Left lung (tissue), 4 donors: ENCODE measurements at regions not wholly inside any gene's neighbourhood (a gene's known extent, or its start where the extent isn't known, plus 50 kb on each side); places are given as distances from the start of the nearest gene placed in this dataset.
A peak's percentile ranks its signal among the peaks of the same experiment; 100 is the strongest.

ENCODE experiments used
- ATAC-seq: fragments of 200-7000 bp; cut with Tn5 transposase; one replicate; pipeline ENCODE4 v1.9.1; 2020; ENCODE audit warnings: moderate library complexity
- DNase-seq, 4 donors: peaks; one replicate each; pipeline ENCODE4 v3.0.0-alpha.2; 2013 to 2020
- H3K27ac ChIP-seq, 2 donors: fragments of 200-600 bp; sonication (generic) in 1 of 2; one replicate each; pipeline versions ENCODE4 v1.5.0 to v1.8.0; 2020 to 2021
- H3K27me3 ChIP-seq, 2 donors: fragments of 200-600 bp; sonication (generic) in 1 of 2; one replicate each; pipeline versions ENCODE4 v1.5.0 to v1.8.0; 2020 to 2021
- H3K36me3 ChIP-seq, 2 donors: fragments of 200-600 bp; sonication (generic) in 1 of 2; one replicate each; pipeline versions ENCODE4 v1.5.0 to v1.8.0; 2020 to 2021
- H3K4me1 ChIP-seq, 2 donors: fragments of 200-600 bp; one replicate each; pipeline ENCODE4 v1.8.0; 2021
- H3K4me3 ChIP-seq, 2 donors: fragments of 200-600 bp; sonication (generic) in 1 of 2; one replicate each; pipeline versions ENCODE4 v1.5.0 to v1.8.0; 2020 to 2021; ENCODE audit warnings: mild to moderate bottlenecking in 1 of 2
- H3K9me3 ChIP-seq, 2 donors: fragments of 200-600 bp; sonication (generic) in 1 of 2; one replicate each; pipeline versions ENCODE4 v1.5.0 to v1.8.0; 2020 to 2021
- intact Hi-C, 2 donors: fragments of 100-400 bp; cut with DNase I; formaldehyde crosslinking; loops; one replicate each; pipeline versions ENCODE4 v1.11.2 to v1.14.2; 2022
- TF ChIP-seq, protein P1 (sequence below), 2 donors: fragments of 200-600 bp; sonication (generic) in 1 of 2; IDR thresholded peaks; one replicate each; pipeline versions ENCODE4 v1.5.0 to v1.8.0; 2021; ENCODE audit warnings: antibody characterized with exemption in 2 of 2
- donor health status: DM: no; HTN: yes; CAD: no.
- donor health status: DM: no; HTN: no; CAD: no.

DNA sequence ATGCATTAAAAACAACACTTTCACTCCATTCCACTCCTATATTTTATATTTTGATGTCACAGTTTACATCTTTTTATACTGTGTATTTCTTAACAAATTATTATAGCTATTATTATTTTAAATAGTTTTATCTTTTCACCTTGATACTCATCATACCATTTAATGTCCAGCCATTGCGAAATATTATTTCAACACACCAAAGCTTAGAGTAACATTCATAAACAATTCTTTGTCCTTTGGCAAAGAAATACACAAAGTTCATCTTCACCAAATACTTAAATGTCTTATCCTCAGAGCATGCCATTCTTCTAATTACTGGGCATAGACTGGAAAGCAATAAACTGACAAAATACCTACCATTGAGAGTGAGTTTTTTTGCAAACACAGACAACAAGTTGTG lies 1963.4 kb upstream of the FLRT2 start:
- H3K4me1 ChIP-seq: no peaks in the 10 kb centered on the region
- no peaks in the 10 kb centered on the region for H3K9me3 ChIP-seq
- intact Hi-C loops: no loop called here
- ATAC-seq (no peak), DNase-seq (no peak)
- H3K27ac ChIP-seq: no peak overlapping the region
- no peaks in the 10 kb centered on the region for H3K27me3 ChIP-seq
- H3K36me3 ChIP-seq: no peaks in the 10 kb centered on the region
- TF ChIP-seq, protein P1, sequence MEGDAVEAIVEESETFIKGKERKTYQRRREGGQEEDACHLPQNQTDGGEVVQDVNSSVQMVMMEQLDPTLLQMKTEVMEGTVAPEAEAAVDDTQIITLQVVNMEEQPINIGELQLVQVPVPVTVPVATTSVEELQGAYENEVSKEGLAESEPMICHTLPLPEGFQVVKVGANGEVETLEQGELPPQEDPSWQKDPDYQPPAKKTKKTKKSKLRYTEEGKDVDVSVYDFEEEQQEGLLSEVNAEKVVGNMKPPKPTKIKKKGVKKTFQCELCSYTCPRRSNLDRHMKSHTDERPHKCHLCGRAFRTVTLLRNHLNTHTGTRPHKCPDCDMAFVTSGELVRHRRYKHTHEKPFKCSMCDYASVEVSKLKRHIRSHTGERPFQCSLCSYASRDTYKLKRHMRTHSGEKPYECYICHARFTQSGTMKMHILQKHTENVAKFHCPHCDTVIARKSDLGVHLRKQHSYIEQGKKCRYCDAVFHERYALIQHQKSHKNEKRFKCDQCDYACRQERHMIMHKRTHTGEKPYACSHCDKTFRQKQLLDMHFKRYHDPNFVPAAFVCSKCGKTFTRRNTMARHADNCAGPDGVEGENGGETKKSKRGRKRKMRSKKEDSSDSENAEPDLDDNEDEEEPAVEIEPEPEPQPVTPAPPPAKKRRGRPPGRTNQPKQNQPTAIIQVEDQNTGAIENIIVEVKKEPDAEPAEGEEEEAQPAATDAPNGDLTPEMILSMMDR (IDR thresholded peaks at IDR 0.05): no peak
- H3K4me3 ChIP-seq: no peak overlapping the region

DNA sequence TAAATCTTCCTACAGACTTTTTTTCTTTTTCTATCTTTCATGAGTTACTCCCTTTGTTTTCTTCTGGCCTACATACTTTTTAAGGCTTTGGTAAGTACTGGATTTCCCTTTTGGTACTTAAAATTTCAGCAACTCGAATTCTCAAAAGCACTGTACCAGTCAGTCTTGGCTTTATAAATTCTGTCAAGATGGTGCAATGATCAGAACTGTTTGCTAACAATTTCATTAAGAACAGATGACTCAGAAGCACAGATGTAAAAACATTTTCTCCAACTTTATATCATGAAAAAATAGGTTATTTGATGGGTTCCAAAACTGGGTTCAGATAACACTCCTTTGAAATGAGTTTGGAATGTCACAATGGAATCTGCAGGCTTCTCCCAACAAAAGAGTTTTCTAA lies 1961.8 kb upstream of the FLRT2 start:
- no peak for ATAC-seq
- no peak for DNase-seq
- Histone ChIP-seq H3K4me3 (no peak overlapping the region), H3K36me3 (no peaks in the 10 kb centered on the region), H3K27me3 (no peaks in the 10 kb centered on the region), H3K9me3 (no peaks in the 10 kb centered on the region), H3K4me1 (no peaks in the 10 kb centered on the region), H3K27ac (no peak overlapping the region)
- intact Hi-C loops: no loop called here
- TF ChIP-seq, protein P1 (IDR thresholded peaks at IDR 0.05): no peak

DNA sequence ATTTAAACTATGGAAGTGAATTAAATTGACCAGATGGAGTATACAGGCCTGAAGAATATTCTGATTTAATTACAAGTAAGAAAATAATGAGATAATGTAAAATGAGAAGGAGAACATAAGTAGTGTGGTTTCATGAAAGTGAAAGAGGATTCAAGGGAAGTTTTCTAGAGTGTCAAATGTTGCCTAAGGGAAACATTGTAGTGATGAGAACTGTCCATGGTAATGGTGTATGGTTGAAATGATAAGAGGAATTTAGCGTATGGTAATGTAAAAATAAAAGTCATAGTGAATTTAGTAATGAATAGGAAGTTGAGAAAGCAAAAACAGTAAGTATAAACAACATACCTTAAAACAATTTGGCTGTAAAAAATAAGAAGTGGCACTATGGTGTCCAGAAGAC lies 1954.6 kb upstream of the FLRT2 start:
- H3K9me3 ChIP-seq: no peaks in the 10 kb centered on the region
- H3K36me3 ChIP-seq: no peaks in the 10 kb centered on the region
- H3K4me1 ChIP-seq: no peaks in the 10 kb centered on the region
- intact Hi-C loops: no loop called here
- H3K4me3 ChIP-seq: no peak overlapping the region
- H3K27me3 ChIP-seq: no peaks in the 10 kb centered on the region
- ATAC-seq: no peak
- DNase-seq: peak in 1 of 4 donors; percentile 0
- no peak overlapping the region for H3K27ac ChIP-seq
- TF ChIP-seq, protein P1 (IDR thresholded peaks at IDR 0.05): no peak

DNA sequence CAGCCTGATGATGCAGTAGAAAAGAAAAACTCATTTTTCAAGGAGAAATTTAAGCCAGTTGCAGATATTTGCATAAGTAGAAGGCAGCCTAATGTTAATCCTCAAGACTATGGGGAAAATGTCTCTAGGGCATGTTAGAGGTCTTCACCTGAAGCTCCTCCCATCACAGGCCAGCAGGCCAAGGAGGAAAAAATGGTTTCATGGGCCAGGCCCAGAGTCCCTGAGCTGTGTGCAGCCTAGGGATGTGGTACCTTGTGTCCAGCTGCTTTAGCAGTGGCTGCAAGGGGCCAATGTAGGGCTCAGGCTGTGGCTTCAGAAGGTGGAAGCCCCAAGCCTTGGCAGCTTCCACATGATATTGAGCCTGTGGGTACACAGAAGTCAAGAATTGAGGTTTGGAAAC lies 1946.7 kb upstream of the FLRT2 start:
- Histone ChIP-seq H3K9me3 (peaks cover 0 to 19% of the 10 kb centered on the region in 2 donors), H3K27me3 (no peaks in the 10 kb centered on the region), H3K4me3 (no peak overlapping the region), H3K4me1 (no peaks in the 10 kb centered on the region), H3K27ac (no peak overlapping the region), H3K36me3 (no peaks in the 10 kb centered on the region)
- DNase-seq (no peak), ATAC-seq (no peak)
- TF ChIP-seq, protein P1 (IDR thresholded peaks at IDR 0.05): no peak
- intact Hi-C loops: no loop called here

DNA sequence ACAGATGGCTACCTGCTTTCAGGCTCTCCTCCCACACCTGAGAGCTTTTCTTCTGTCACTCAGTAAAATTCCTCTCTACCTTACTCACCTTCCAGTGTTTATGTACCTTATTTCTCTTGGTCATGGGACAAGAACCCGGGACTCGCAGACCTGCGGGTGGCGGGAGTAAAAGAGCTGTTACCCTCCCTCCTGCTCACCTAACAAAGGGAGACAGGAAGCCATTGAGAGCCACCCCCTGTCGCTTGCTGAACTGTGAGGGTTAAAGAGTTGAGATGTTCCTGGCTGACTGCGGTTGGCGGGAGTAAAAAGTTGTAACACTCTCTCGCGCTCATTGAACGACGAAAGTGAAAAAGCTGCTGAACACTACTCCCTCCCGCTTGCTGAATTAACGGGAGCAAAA lies 1935.1 kb upstream of the FLRT2 start:
- no peak overlapping the region for H3K27ac ChIP-seq
- H3K4me3 ChIP-seq: no peak overlapping the region
- ATAC-seq (no peak), DNase-seq (no peak)
- no peaks in the 10 kb centered on the region for H3K27me3 ChIP-seq
- H3K36me3 ChIP-seq: no peaks in the 10 kb centered on the region
- TF ChIP-seq, protein P1 (IDR thresholded peaks at IDR 0.05): no peak
- intact Hi-C loops: no loop called here
- no peaks in the 10 kb centered on the region for H3K4me1 ChIP-seq
- peaks cover 0 to 17% of the 10 kb centered on the region in 2 donors for H3K9me3 ChIP-seq
